BLaER1 (cell line): ENCODE measurements at regions not wholly inside any gene's neighbourhood (a gene's known extent, or its start where the extent isn't known, plus 50 kb on each side); places are given as distances from the start of the nearest gene placed in this dataset.

Experiments used
- H3K27ac ChIP-seq: shearing (Covaris generic); formaldehyde crosslinking; 2 replicates; pipeline ENCODE4 v1.8.1; 2022
- H3K27me3 ChIP-seq: shearing (Covaris generic); formaldehyde crosslinking; 2 replicates; pipeline ENCODE4 v1.8.1; 2022
- H3K36me3 ChIP-seq: shearing (Covaris generic); formaldehyde crosslinking; 2 replicates; pipeline ENCODE4 v1.8.1; 2022
- H3K4me1 ChIP-seq: shearing (Covaris generic); formaldehyde crosslinking; 2 replicates; pipeline ENCODE4 v1.8.1; 2022
- H3K4me2 ChIP-seq: shearing (Covaris generic); formaldehyde crosslinking; 2 replicates; pipeline ENCODE4 v1.8.1; 2022
- H3K4me3 ChIP-seq: shearing (Covaris generic); formaldehyde crosslinking; 2 replicates; pipeline ENCODE4 v1.8.1; 2022
- H3K9ac ChIP-seq: shearing (Covaris generic); formaldehyde crosslinking; 2 replicates; pipeline ENCODE4 v1.8.1; 2022
- H3K9me3 ChIP-seq: shearing (Covaris generic); formaldehyde crosslinking; 2 replicates; pipeline ENCODE4 v1.8.1; 2022
- H4K20me1 ChIP-seq: shearing (Covaris generic); formaldehyde crosslinking; 2 replicates; pipeline ENCODE4 v1.8.1; 2022
- Cebpa-rat ChIP-seq: shearing (Covaris generic); IDR thresholded peaks from 2 replicates; pipeline ENCODE4 v1.8.1; 2022

DNA sequence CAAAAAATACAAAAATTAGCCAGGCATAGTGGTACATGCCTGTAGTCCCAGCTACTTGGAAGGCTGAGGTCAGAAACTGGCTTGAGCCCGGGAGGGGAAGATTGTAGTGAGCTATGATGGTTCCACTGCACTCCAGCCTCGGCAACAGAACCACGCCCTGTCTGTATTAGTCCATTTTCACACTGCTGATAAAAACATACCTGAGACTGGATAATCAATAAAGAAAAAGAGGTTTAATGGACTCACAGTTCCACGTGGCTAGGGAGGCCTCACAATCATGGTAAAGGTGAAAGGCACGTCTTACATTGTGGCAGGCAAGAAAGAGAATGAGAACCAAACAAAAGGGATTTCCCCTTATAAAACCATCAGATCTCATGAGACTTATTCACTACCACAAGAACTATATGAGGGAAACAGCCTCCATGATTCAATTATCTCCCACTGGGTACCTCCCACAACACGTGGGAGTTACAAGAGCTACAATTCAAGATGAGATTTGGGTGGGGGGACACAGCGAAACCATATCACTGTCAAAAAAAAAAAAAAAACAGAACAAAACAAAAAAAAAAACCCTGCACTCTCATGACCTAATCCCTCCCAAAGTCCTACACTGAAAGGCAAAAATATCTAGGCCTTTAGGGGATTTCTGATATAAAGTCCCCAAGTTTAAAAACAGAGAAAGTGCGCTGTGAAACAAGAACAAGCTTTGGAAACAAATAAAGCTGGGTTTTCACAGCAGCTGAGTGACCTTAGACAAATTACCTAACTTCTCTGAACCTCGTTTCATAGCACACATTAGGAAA lies 224.7 kb downstream of the IGSF11 start:
- Histone ChIP-seq H3K9ac (no peak overlapping the region), H3K4me2 (peak overlapping the region; percentile 32), H3K4me3 (no peak overlapping the region), H4K20me1 (no peaks in the 10 kb centered on the region), H3K27me3 (no peaks in the 10 kb centered on the region), H3K27ac (no peak overlapping the region), H3K4me1 (peaks cover 20% of the 10 kb centered on the region), H3K36me3 (no peaks in the 10 kb centered on the region), H3K9me3 (no peaks in the 10 kb centered on the region)
- TF ChIP-seq Cebpa-rat, result no peak

- H4K20me1 ChIP-seq, result no peaks in the 10 kb centered on the region
- no peak overlapping the region for H3K4me3 ChIP-seq
- peaks cover 20% of the 10 kb centered on the region for H3K4me1 ChIP-seq
- no peaks in the 10 kb centered on the region for H3K9me3 ChIP-seq
- no peak for TF ChIP-seq Cebpa-rat
- no peaks in the 10 kb centered on the region for H3K36me3 ChIP-seq
- H3K27ac ChIP-seq, result no peak overlapping the region
- H3K27me3 ChIP-seq, result no peaks in the 10 kb centered on the region
- no peak overlapping the region for H3K9ac ChIP-seq
- no peak overlapping the region for H3K4me2 ChIP-seq
Observed at GRCh38 chr3:118810499-118811035, 224.1 kb downstream of the IGSF11 start.

DNA sequence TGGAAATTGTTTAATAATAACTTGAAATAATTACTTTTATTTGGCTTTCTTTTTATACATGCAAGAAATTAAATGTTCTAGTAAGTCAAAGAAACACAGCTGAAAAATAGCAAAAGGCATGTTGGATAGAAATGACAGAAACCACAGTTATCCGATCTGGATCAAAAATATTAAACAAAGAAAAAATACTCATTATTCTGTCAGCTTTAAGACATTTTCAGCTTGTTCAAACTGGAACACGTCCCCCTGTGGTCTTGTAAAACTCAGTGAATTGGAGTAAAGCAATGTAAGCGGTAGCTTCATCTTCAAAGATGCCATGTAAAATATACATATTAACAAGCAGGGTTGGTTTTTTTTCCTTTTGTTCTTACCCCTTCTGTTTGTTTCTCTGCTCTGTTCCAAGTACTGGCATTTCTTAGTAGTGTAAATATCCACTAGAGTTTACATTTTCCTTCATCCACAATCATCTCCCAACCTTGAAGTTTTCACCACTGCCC lies 223.4 kb downstream of the IGSF11 start:
- Histone ChIP-seq H3K4me1 (peaks cover 20% of the 10 kb centered on the region), H3K27me3 (no peaks in the 10 kb centered on the region), H4K20me1 (no peaks in the 10 kb centered on the region), H3K9me3 (no peaks in the 10 kb centered on the region), H3K4me3 (no peak overlapping the region), H3K9ac (no peak overlapping the region), H3K4me2 (no peak overlapping the region), H3K36me3 (no peaks in the 10 kb centered on the region), H3K27ac (no peak overlapping the region)
- TF ChIP-seq Cebpa-rat, result no peak

- H3K4me2 ChIP-seq, result peak overlapping the region; percentile 24
- H3K27me3 ChIP-seq, result no peaks in the 10 kb centered on the region
- TF ChIP-seq Cebpa-rat, result no peak
- no peaks in the 10 kb centered on the region for H4K20me1 ChIP-seq
- H3K27ac ChIP-seq, result no peak overlapping the region
- peaks cover 20% of the 10 kb centered on the region for H3K4me1 ChIP-seq
- no peaks in the 10 kb centered on the region for H3K9me3 ChIP-seq
- no peak overlapping the region for H3K9ac ChIP-seq
- no peaks in the 10 kb centered on the region for H3K36me3 ChIP-seq
- no peak overlapping the region for H3K4me3 ChIP-seq
Observed at GRCh38 chr3:118813472-118813871, 221.2 kb downstream of the IGSF11 start.

- Histone ChIP-seq H3K9me3 (no peaks in the 10 kb centered on the region), H4K20me1 (no peaks in the 10 kb centered on the region), H3K9ac (no peak overlapping the region), H3K27ac (no peak overlapping the region), H3K4me1 (peaks cover 11% of the 10 kb centered on the region), H3K36me3 (no peaks in the 10 kb centered on the region), H3K4me3 (no peak overlapping the region), H3K27me3 (no peaks in the 10 kb centered on the region), H3K4me2 (no peak overlapping the region)
- no peak for TF ChIP-seq Cebpa-rat
Observed at GRCh38 chr3:118817748-118818165, 216.9 kb downstream of the IGSF11 start.

DNA sequence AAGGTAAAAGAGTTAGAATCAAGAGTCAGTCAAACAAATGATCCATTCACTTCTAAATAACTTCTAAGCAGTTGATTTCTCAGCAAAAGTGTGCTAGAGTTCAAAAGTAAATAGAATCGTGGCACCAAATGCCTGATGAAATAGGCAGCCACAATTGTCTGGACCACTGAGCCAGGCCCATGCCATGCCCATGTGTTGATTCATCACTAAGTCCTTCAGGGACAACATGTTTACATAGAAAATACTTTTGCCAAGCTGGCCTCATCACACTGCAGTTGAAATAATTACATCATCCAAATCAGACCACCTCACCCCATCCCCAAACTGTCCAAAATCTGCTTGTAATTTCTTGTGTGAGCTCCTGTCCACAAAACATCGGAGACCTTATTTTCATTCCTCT lies 216.3 kb downstream of the IGSF11 start:
- no peaks in the 10 kb centered on the region for H3K9me3 ChIP-seq
- H3K4me3 ChIP-seq, result no peak overlapping the region
- H3K27ac ChIP-seq, result no peak overlapping the region
- H3K36me3 ChIP-seq, result no peaks in the 10 kb centered on the region
- H4K20me1 ChIP-seq, result no peaks in the 10 kb centered on the region
- H3K9ac ChIP-seq, result no peak overlapping the region
- H3K27me3 ChIP-seq, result no peaks in the 10 kb centered on the region
- H3K4me1 ChIP-seq, result peaks cover 4% of the 10 kb centered on the region
- TF ChIP-seq Cebpa-rat, result no peak
- no peak overlapping the region for H3K4me2 ChIP-seq

- no peaks in the 10 kb centered on the region for H4K20me1 ChIP-seq
- no peak overlapping the region for H3K9ac ChIP-seq
- no peaks in the 10 kb centered on the region for H3K4me1 ChIP-seq
- TF ChIP-seq Cebpa-rat, result no peak
- H3K9me3 ChIP-seq, result no peaks in the 10 kb centered on the region
- H3K27ac ChIP-seq, result no peak overlapping the region
- no peaks in the 10 kb centered on the region for H3K27me3 ChIP-seq
- no peak overlapping the region for H3K4me2 ChIP-seq
- H3K4me3 ChIP-seq, result no peak overlapping the region
- H3K36me3 ChIP-seq, result no peaks in the 10 kb centered on the region
Observed at GRCh38 chr3:118823626-118824025, 211.0 kb downstream of the IGSF11 start.

GRCh38 chr3:118827446-118827845 lies 207.2 kb downstream of the IGSF11 start:
- Histone ChIP-seq H3K4me1 (no peaks in the 10 kb centered on the region), H3K4me2 (no peak overlapping the region), H3K9me3 (no peaks in the 10 kb centered on the region), H3K27me3 (no peaks in the 10 kb centered on the region), H3K4me3 (no peak overlapping the region), H3K9ac (no peak overlapping the region), H3K27ac (no peak overlapping the region), H3K36me3 (no peaks in the 10 kb centered on the region), H4K20me1 (no peaks in the 10 kb centered on the region)
- no peak for TF ChIP-seq Cebpa-rat

DNA sequence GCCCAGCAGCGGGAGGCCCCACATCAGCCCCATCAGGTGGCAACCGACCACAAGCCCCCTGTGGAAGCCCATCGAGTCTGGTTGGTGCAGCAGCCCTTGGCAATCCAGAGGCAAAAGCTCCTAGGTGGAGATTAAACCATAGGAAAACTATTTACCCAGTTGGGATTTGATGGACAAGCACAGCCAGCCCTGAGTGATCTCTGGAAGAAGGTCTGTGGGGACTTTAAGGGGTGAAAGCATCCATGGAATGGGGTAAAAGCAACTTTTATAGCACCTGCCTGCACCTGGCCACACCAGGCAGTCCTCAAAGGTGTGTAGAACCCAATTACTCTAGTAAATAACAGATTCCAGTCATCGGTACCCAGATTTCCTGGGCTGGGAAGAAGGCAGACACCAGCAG lies 206.3 kb downstream of the IGSF11 start:
- no peaks in the 10 kb centered on the region for H3K9me3 ChIP-seq

DNA sequence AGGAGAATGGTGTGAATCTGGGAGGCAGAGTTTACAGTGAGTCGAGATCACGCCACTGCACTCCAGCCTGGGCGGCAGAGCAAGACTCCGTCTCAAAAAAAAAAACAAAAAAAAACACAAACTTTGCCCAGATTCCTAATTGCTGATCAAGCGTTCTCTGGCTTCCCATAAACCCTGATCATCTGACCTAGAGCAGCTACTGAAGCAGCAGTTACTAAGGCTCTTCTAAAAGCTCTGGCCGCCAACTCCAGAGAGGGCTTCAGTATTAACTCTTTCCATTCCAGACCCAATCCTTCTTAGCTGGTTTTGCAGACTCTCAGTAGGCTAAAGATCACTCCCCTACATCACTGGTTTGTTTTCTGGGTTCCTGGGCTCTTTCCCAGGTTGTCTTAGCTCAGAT lies 201.6 kb downstream of the IGSF11 start:
- Histone ChIP-seq H3K9me3 (peaks cover 1% of the 10 kb centered on the region; the same call in 1 of the 2 replicates), H3K9ac (no peak overlapping the region), H3K4me2 (no peak overlapping the region), H3K4me3 (no peak overlapping the region), H3K27me3 (no peaks in the 10 kb centered on the region), H3K4me1 (no peaks in the 10 kb centered on the region), H3K27ac (no peak overlapping the region), H4K20me1 (no peaks in the 10 kb centered on the region), H3K36me3 (no peaks in the 10 kb centered on the region)
- TF ChIP-seq Cebpa-rat, result no peak

More for the DNA sequence above, 206.3 kb downstream of the IGSF11 start:
- H3K27me3 ChIP-seq, result no peaks in the 10 kb centered on the region
- H3K36me3 ChIP-seq, result no peaks in the 10 kb centered on the region
- no peaks in the 10 kb centered on the region for H4K20me1 ChIP-seq
- H3K27ac ChIP-seq, result no peak overlapping the region
- no peak overlapping the region for H3K4me2 ChIP-seq
- no peak overlapping the region for H3K4me3 ChIP-seq
- no peak for TF ChIP-seq Cebpa-rat
- no peak overlapping the region for H3K9ac ChIP-seq
- H3K4me1 ChIP-seq, result no peaks in the 10 kb centered on the region
